ENCODE measurements at regions not wholly inside any gene's neighbourhood (a gene's known extent, or its start where the extent isn't known, plus 50 kb on each side); places are given as distances from the start of the nearest gene placed in this dataset.

- TF ChIP-seq ZNF8 (CRISPR knock-in tag; IDR thresholded peaks at IDR 0.05) (no peak), ESRRG (CRISPR knock-in tag; IDR thresholded peaks at IDR 0.05) (no peak), TSHZ2 (CRISPR knock-in tag; IDR thresholded peaks at IDR 0.05) (no peak), PPARA (CRISPR knock-in tag; IDR thresholded peaks at IDR 0.05; ENCODE audit: borderline replicate concordance) (no peak), BACH2 (CRISPR knock-in tag; IDR thresholded peaks at IDR 0.05; ENCODE audit: borderline replicate concordance) (no peak), ZC3H10 (CRISPR knock-in tag; IDR thresholded peaks at IDR 0.05) (no peak), SNAI2 (CRISPR knock-in tag; IDR thresholded peaks at IDR 0.05) (no peak), CSRNP3 (CRISPR knock-in tag; IDR thresholded peaks at IDR 0.05) (no peak), TCF4 (CRISPR knock-in tag; IDR thresholded peaks at IDR 0.05; ENCODE audit: borderline replicate concordance) (no peak), RARB (CRISPR knock-in tag; IDR thresholded peaks at IDR 0.05) (no peak), TOX (CRISPR knock-in tag; IDR thresholded peaks at IDR 0.05; ENCODE audit: borderline replicate concordance) (no peak), ZFP3 (CRISPR knock-in tag; IDR thresholded peaks at IDR 0.05) (no peak), GLIS3 (CRISPR knock-in tag; IDR thresholded peaks at IDR 0.05) (no peak)
- ATAC-seq = no peak
Measured at GRCh38 chr5:18181575-18181974, 547.3 kb downstream of the TAF11L14 start.

- TF ChIP-seq OSR1 (CRISPR knock-in tag; IDR thresholded peaks at IDR 0.05) (no peak), SNAI2 (CRISPR knock-in tag; IDR thresholded peaks at IDR 0.05) (no peak), ISL1 (CRISPR knock-in tag; IDR thresholded peaks at IDR 0.05) (no peak), TSHZ2 (CRISPR knock-in tag; IDR thresholded peaks at IDR 0.05) (no peak), ZFP30 (CRISPR knock-in tag; IDR thresholded peaks at IDR 0.05) (no peak), ZNF8 (CRISPR knock-in tag; IDR thresholded peaks at IDR 0.05) (no peak), RARB (CRISPR knock-in tag; IDR thresholded peaks at IDR 0.05) (no peak), ARNTL (CRISPR knock-in tag; IDR thresholded peaks at IDR 0.05; ENCODE audit: borderline replicate concordance, low read depth) (no peak), CSDC2 (CRISPR knock-in tag; IDR thresholded peaks at IDR 0.05) (no peak), CSRNP3 (CRISPR knock-in tag; IDR thresholded peaks at IDR 0.05) (no peak), GLIS3 (CRISPR knock-in tag; IDR thresholded peaks at IDR 0.05) (no peak), BACH2 (CRISPR knock-in tag; IDR thresholded peaks at IDR 0.05; ENCODE audit: borderline replicate concordance) (no peak)
- TF ChIP-seq, protein P1, sequence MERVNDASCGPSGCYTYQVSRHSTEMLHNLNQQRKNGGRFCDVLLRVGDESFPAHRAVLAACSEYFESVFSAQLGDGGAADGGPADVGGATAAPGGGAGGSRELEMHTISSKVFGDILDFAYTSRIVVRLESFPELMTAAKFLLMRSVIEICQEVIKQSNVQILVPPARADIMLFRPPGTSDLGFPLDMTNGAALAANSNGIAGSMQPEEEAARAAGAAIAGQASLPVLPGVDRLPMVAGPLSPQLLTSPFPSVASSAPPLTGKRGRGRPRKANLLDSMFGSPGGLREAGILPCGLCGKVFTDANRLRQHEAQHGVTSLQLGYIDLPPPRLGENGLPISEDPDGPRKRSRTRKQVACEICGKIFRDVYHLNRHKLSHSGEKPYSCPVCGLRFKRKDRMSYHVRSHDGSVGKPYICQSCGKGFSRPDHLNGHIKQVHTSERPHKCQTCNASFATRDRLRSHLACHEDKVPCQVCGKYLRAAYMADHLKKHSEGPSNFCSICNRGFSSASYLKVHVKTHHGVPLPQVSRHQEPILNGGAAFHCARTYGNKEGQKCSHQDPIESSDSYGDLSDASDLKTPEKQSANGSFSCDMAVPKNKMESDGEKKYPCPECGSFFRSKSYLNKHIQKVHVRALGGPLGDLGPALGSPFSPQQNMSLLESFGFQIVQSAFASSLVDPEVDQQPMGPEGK (CRISPR knock-in tag; IDR thresholded peaks at IDR 0.05; ENCODE audit: borderline replicate concordance) = no peak
- no peak for ATAC-seq
Measured at GRCh38 chr5:18195910-18196309, 561.6 kb downstream of the TAF11L14 start.

DNA sequence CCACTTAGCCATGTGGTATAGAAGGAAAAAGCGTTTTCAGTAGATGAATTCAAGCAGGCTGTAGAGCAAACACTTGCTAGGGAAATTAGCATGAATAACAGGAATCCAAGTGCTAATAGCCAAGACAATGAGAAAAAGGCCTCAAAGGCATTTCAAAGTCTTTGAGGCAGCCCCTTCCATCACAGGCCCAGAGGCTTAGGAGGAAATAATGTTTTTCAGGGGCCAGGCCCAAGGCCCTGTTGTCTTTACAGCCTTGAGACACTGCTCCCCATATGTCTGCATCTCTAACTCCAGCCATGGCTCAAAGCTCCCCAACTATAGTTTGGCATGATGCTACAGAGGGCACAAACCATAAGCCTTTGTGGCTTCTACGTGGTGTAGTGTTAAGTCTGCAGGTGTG, 563.5 kb downstream of the TAF11L14 start:
- no peak for ATAC-seq
- TF ChIP-seq SNAI2 (CRISPR knock-in tag; IDR thresholded peaks at IDR 0.05) = no peak
